ENCODE measurements at regions not wholly inside any gene's neighbourhood (a gene's known extent, or its start where the extent isn't known, plus 50 kb on each side); places are given as distances from the start of the nearest gene placed in this dataset.

DNA sequence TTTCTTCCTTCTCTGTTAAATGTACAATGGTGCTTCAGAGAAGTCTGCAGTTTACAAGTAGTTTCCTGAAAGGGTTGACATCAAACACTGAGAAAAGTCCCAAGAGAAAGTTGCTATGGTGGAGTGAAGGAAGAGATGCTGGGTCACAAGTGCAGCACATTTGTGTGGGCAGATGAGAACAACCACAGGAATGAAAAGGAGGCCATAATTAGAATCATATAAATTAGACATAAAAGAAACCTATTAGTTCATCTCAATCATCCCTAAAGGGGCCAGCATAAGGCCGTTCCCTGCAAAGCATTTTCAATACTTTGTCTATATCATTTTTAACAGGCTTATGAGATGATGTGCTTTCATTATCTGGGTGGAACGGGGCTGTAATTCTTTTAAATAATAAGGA is 359.2 kb downstream of the IRS2 start:
- no peaks in the 10 kb centered on the region for H3K9me2 ChIP-seq (ENCODE audit: low read depth, low read length)
- no peaks in the 10 kb centered on the region for H3K36me3 ChIP-seq (ENCODE audit: insufficient read depth, low read length)
- H2AFZ ChIP-seq (ENCODE audit: low read length) = no peak overlapping the region
- H3F3A ChIP-seq (ENCODE audit: insufficient read depth, low read length) = no peaks in the 10 kb centered on the region
- no peak overlapping the region for H3K4me3 ChIP-seq (ENCODE audit: low read depth, low read length, poor library complexity, severe bottlenecking)
- no peaks in the 10 kb centered on the region for H4K20me1 ChIP-seq (ENCODE audit: insufficient read depth, low read length)
- no peak overlapping the region for H3K27ac ChIP-seq (ENCODE audit: low read depth, low read length, poor library complexity, severe bottlenecking)
- no peaks in the 10 kb centered on the region for H3K79me2 ChIP-seq (ENCODE audit: insufficient read depth, low read length)
- no peaks in the 10 kb centered on the region for H3K27me3 ChIP-seq (ENCODE audit: insufficient read depth, low read length)
- TF ChIP-seq CTCF (IDR thresholded peaks at IDR 0.05; ENCODE audit: low read length) = no peak
- no peak for TF ChIP-seq EZH2 (IDR thresholded peaks at IDR 0.05; ENCODE audit: borderline replicate concordance, low read length)
- H3K4me1 ChIP-seq (ENCODE audit: insufficient read depth, low read length, severe bottlenecking) = no peaks in the 10 kb centered on the region
- no peak overlapping the region for H3K9ac ChIP-seq (ENCODE audit: low read length)
- H3K9me3 ChIP-seq (ENCODE audit: low read length) = no peaks in the 10 kb centered on the region
- H3K4me2 ChIP-seq (ENCODE audit: low read length) = no peak overlapping the region

DNA sequence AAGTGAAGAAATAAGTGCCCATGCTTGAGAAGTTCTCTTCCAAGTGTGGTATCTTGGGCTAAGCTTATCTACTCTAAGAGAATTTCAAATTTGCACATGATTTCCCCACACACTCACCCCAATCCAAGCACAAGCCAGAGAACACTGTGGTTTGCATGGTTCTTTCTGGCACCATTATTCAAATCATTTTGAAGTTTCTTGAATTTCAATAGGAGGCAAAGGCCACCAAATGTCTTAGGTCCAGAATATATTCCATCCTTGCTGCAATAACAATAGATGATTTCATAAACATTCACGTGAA is 359.7 kb downstream of the IRS2 start:
- H3F3A ChIP-seq (ENCODE audit: insufficient read depth, low read length) = no peaks in the 10 kb centered on the region
- H3K9me3 ChIP-seq (ENCODE audit: low read length) = no peaks in the 10 kb centered on the region
- no peak overlapping the region for H3K27ac ChIP-seq (ENCODE audit: low read depth, low read length, poor library complexity, severe bottlenecking)
- no peaks in the 10 kb centered on the region for H3K4me1 ChIP-seq (ENCODE audit: insufficient read depth, low read length, severe bottlenecking)
- no peaks in the 10 kb centered on the region for H3K9me2 ChIP-seq (ENCODE audit: low read depth, low read length)
- H4K20me1 ChIP-seq (ENCODE audit: insufficient read depth, low read length) = no peaks in the 10 kb centered on the region
- no peak for TF ChIP-seq EZH2 (IDR thresholded peaks at IDR 0.05; ENCODE audit: borderline replicate concordance, low read length)
- no peak for TF ChIP-seq CTCF (IDR thresholded peaks at IDR 0.05; ENCODE audit: low read length)
- H3K9ac ChIP-seq (ENCODE audit: low read length) = no peak overlapping the region
- no peaks in the 10 kb centered on the region for H3K79me2 ChIP-seq (ENCODE audit: insufficient read depth, low read length)
- H3K36me3 ChIP-seq (ENCODE audit: insufficient read depth, low read length) = no peaks in the 10 kb centered on the region
- no peak overlapping the region for H3K4me3 ChIP-seq (ENCODE audit: low read depth, low read length, poor library complexity, severe bottlenecking)
- H2AFZ ChIP-seq (ENCODE audit: low read length) = no peak overlapping the region
- no peaks in the 10 kb centered on the region for H3K27me3 ChIP-seq (ENCODE audit: insufficient read depth, low read length)
- H3K4me2 ChIP-seq (ENCODE audit: low read length) = no peak overlapping the region

GRCh38 chr13:109425821-109426689 is 360.3 kb downstream of the IRS2 start:
- Histone ChIP-seq H3K79me2 (ENCODE audit: insufficient read depth, low read length) (no peaks in the 10 kb centered on the region), H3K36me3 (ENCODE audit: insufficient read depth, low read length) (no peaks in the 10 kb centered on the region), H3K4me3 (ENCODE audit: low read depth, low read length, poor library complexity, severe bottlenecking) (no peak overlapping the region), H3K27ac (ENCODE audit: low read depth, low read length, poor library complexity, severe bottlenecking) (no peak overlapping the region), H2AFZ (ENCODE audit: low read length) (no peak overlapping the region), H3K9me3 (ENCODE audit: low read length) (no peaks in the 10 kb centered on the region), H3K4me1 (ENCODE audit: insufficient read depth, low read length, severe bottlenecking) (no peaks in the 10 kb centered on the region), H3F3A (ENCODE audit: insufficient read depth, low read length) (no peaks in the 10 kb centered on the region), H3K4me2 (ENCODE audit: low read length) (no peak overlapping the region), H3K9ac (ENCODE audit: low read length) (no peak overlapping the region), H4K20me1 (ENCODE audit: insufficient read depth, low read length) (no peaks in the 10 kb centered on the region), H3K9me2 (ENCODE audit: low read depth, low read length) (no peaks in the 10 kb centered on the region), H3K27me3 (ENCODE audit: insufficient read depth, low read length) (no peaks in the 10 kb centered on the region)
- TF ChIP-seq CTCF (IDR thresholded peaks at IDR 0.05; ENCODE audit: low read length) (no peak), EZH2 (IDR thresholded peaks at IDR 0.05; ENCODE audit: borderline replicate concordance, low read length) (no peak)
